Mucosa of rectum (tissue), 2 donors: ENCODE measurements at regions not wholly inside any gene's neighbourhood (a gene's known extent, or its start where the extent isn't known, plus 50 kb on each side); places are given as distances from the start of the nearest gene placed in this dataset.
"Not testable (repeated sequence)": the region's sequence is repeated elsewhere in the genome, so short reads cannot be mapped to it uniquely, and the experiment has no call there.

Experiments used
- H3K27ac ChIP-seq, 2 donors: one replicate each; pipeline ENCODE4 v1.7.0; 2013; ENCODE audit warnings: inconsistent platforms in 2 of 2, low read depth in 2 of 2, low read length in 2 of 2
- H3K27me3 ChIP-seq, 2 donors: one replicate each; pipeline ENCODE4 v1.7.0; 2013; ENCODE audit warnings: low read length in 2 of 2; ENCODE audit not compliant: control insufficient read depth in 2 of 2, insufficient read depth in 2 of 2
- H3K36me3 ChIP-seq, 2 donors: one replicate each; pipeline ENCODE4 v1.7.0; 2013; ENCODE audit warnings: low read length in 2 of 2; ENCODE audit not compliant: control insufficient read depth in 2 of 2, insufficient read depth in 2 of 2
- H3K4me1 ChIP-seq, 2 donors: one replicate each; pipeline ENCODE4 v1.7.0; 2013; ENCODE audit warnings: low read length in 2 of 2, mild to moderate bottlenecking in 1 of 2; ENCODE audit not compliant: control insufficient read depth in 2 of 2, insufficient read depth in 2 of 2
- H3K4me3 ChIP-seq, 2 donors: one replicate each; pipeline ENCODE4 v1.7.0; 2013; ENCODE audit warnings: low read length in 2 of 2
- H3K9ac ChIP-seq, 2 donors: one replicate each; pipeline ENCODE4 v1.7.0; 2013; ENCODE audit warnings: low read length in 2 of 2, low read depth in 1 of 2, mild to moderate bottlenecking in 1 of 2
- H3K9me3 ChIP-seq, 2 donors: one replicate each; pipeline ENCODE4 v1.7.0; 2013; ENCODE audit warnings: low read length in 2 of 2; ENCODE audit not compliant: control insufficient read depth in 2 of 2
- donor health status: healthy.
- donor health status: Normal muscosa, but diverticular disease.

DNA sequence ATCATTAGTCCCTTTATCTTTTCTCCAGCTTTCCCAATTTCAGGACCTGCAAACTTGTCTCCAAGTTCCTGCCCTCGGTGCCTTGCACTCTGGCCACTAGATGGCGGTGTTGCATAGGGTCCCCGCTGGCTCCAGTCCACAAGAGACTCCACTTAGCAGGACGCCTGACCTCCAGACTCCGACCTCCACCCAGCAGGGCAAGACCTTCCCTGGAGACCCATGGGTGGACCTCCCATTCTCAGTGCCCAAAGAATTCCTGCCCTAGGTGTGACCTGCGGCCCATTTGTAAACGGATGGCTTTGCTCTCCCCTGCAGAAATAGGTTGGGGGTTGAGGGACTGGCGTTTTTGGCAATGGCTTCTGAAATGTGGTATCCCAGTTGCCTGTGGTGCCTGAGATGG is 82.6 kb downstream of the LSM3 start:
- H3K9me3 ChIP-seq, result no peaks in the 10 kb centered on the region
- H3K27me3 ChIP-seq, result peaks cover 5 to 8% of the 10 kb centered on the region in 2 donors
- no peak overlapping the region for H3K27ac ChIP-seq
- no peak overlapping the region for H3K4me3 ChIP-seq
- H3K4me1 ChIP-seq, result peaks cover 0 to 7% of the 10 kb centered on the region in 2 donors
- H3K9ac ChIP-seq, result no peak overlapping the region
- no peaks in the 10 kb centered on the region for H3K36me3 ChIP-seq

DNA sequence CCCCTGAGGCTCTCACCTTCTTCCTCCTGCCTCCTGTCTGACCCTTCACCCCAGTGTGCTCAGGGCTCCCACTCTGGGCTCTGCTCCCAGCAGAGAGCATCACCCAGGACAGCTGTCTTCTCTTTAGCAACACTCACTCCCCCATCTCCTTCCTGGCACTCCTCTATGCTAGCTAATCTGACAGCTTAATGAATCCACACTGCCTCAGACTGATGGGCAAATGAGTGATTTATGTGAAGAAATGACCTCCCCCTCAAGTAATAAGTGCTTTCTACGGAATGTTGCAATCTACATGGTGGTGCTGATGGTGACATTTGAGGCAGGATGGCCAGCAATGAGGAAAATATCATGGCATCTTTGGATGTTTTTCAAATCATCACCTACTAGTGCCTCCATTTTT is 83.6 kb downstream of the LSM3 start:
- no peak overlapping the region for H3K9ac ChIP-seq
- no peak overlapping the region for H3K4me3 ChIP-seq
- H3K27ac ChIP-seq, result no peak overlapping the region
- H3K4me1 ChIP-seq, result peaks cover 0 to 7% of the 10 kb centered on the region in 2 donors
- H3K9me3 ChIP-seq, result no peaks in the 10 kb centered on the region
- H3K36me3 ChIP-seq, result no peaks in the 10 kb centered on the region
- H3K27me3 ChIP-seq, result peaks cover 8 to 10% of the 10 kb centered on the region in 2 donors

DNA sequence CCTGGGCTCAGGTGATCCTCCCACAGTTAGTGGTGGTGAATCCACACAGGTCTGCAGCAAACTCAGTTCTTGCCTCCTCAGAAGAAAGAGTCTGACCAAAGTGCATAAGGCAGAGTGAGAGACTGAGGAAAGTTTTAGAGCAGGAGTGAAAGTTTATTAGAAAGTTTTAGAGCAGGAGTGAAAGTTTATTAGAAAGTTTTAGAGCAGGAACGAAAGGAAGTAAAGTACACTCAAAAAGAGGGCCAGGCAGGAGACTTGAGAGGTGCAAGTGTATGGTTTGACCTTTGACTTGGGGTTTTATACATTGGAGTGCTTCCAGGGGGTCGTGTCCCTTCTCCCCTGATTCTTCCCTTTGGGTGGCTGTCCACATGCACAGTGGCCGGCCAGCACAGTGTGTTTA is 84.2 kb downstream of the LSM3 start:
- Histone ChIP-seq H3K9ac (no peak overlapping the region), H3K36me3 (no peaks in the 10 kb centered on the region), H3K4me3 (no peak overlapping the region), H3K27me3 (peaks cover 8 to 10% of the 10 kb centered on the region in 2 donors), H3K4me1 (peaks cover 0 to 7% of the 10 kb centered on the region in 2 donors), H3K9me3 (no peaks in the 10 kb centered on the region), H3K27ac (no peak overlapping the region)

DNA sequence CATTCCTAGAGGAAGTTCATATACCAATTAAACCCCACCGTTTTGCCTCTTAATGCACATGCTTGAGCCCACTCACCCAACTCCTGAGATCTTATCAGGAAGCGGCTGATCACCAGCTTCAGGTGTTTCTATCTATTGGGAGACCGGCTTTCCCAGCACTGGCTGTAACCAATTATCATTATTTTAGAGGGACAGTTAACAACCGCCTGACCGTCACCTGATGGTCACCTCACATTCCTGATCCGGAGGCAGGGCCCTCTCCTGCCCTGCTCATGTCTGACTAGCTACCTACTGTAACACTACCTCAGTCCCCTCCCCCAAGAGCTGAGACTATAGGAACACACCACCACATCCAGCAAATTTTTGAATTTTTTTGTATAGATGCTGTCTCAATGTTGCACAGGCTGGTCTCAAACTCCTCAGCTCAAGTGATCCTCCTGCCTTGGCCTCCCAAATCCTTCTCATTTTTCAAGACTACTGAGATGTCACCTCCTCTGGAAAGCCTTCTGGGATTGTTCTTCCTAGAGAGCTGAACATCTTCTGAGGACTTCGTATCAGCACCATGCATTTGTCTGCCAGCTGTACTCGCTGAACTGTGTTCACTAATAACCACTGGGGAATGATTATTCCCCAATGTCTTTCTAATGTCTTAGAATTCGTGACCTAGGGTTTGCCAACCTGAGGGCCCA is 84.8 kb downstream of the LSM3 start:
- peaks cover 8 to 10% of the 10 kb centered on the region in 2 donors for H3K27me3 ChIP-seq
- H3K4me3 ChIP-seq, result no peak overlapping the region
- H3K9ac ChIP-seq, result no peak overlapping the region
- H3K9me3 ChIP-seq, result no peaks in the 10 kb centered on the region
- H3K36me3 ChIP-seq, result no peaks in the 10 kb centered on the region
- H3K27ac ChIP-seq, result no peak overlapping the region
- H3K4me1 ChIP-seq, result peaks cover 0 to 7% of the 10 kb centered on the region in 2 donors

DNA sequence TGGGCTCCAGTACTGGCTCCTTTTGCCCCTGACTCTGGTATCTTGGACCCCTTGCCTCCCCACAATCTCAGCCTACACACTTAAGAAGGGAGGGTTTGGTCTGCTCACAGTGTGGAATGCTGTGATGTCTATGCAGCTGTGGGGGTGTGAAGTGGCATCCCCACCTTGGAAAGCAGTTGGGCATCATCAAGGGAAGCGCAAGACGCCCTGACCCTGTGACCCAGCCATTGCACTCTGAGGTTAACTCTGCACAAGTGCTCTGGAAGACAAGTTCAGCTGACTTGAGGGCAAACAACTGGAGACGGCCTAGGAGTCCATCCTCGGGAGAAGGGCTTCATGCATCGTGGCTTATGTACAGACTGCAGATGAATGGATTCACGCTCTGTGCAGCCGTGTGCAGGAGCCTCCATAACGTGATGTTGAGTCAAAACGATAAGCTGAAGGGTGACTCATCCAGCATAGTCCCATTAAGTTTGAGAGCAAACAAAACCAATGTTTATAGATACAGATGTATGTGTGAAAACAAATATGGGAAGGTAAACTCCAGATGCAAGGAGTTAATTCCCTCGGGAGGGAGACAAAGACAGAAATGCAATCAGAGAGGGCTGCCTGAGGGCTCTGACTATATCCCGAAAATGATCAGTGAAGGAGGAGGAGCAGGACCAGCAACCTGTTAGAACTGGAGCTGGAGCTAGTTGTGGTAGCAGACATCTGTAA is 86.8 kb downstream of the LSM3 start:
- no peaks in the 10 kb centered on the region for H3K36me3 ChIP-seq
- H3K9me3 ChIP-seq, result no peaks in the 10 kb centered on the region
- peaks cover 8 to 10% of the 10 kb centered on the region in 2 donors for H3K27me3 ChIP-seq
- no peak overlapping the region for H3K9ac ChIP-seq
- no peak overlapping the region for H3K4me3 ChIP-seq
- H3K27ac ChIP-seq, result no peak overlapping the region
- H3K4me1 ChIP-seq, result peaks cover 0 to 7% of the 10 kb centered on the region in 2 donors

DNA sequence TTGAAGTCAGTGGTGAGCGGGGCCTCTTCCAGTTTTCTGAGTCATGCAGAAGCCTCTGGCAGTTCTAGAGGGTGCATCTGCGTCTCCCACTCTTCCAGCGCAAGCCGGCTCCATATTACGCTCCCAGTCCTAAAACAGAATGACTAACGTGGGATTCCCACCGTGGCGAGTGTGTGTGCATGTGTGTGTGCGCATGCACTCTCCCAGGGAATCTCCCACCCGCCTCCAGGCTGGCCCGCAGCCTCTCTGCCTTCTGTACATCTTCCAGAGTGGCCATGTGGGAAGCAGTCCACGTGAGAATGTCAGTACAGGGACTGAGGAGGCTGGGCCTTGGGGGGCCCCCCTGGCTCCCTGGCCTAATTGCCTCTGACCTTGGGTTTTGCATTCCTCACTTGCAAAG is 87.7 kb downstream of the LSM3 start:
- H3K4me3 ChIP-seq, result no peak overlapping the region
- H3K36me3 ChIP-seq, result no peaks in the 10 kb centered on the region
- no peak overlapping the region for H3K9ac ChIP-seq
- H3K27ac ChIP-seq, result no peak overlapping the region
- peaks cover 8 to 10% of the 10 kb centered on the region in 2 donors for H3K27me3 ChIP-seq
- H3K9me3 ChIP-seq, result no peaks in the 10 kb centered on the region
- peaks cover 0 to 7% of the 10 kb centered on the region in 2 donors for H3K4me1 ChIP-seq

DNA sequence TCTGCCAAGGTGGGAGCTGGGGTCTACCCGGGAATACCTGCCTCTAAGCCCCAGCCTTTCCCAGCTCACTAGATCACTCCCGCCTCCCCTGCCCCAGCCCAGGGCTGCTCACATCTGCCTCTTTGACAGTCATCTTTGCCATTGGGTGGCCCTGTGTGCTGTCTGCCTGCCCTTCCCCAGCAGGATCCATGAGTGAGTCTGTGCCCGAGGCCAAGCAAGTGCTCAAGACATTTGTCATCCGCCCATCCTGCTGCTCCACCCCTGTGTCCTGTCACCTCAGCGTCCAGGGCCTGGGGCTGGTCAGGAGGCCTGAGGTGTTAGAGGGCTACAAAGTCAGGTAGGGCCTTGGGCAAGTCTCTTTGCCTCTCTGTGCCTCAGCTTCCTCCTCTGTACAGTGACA is 89.4 kb downstream of the LSM3 start:
- peaks cover 4 to 6% of the 10 kb centered on the region in 2 donors for H3K27me3 ChIP-seq
- H3K4me1 ChIP-seq, result peaks cover 0 to 7% of the 10 kb centered on the region in 2 donors

DNA sequence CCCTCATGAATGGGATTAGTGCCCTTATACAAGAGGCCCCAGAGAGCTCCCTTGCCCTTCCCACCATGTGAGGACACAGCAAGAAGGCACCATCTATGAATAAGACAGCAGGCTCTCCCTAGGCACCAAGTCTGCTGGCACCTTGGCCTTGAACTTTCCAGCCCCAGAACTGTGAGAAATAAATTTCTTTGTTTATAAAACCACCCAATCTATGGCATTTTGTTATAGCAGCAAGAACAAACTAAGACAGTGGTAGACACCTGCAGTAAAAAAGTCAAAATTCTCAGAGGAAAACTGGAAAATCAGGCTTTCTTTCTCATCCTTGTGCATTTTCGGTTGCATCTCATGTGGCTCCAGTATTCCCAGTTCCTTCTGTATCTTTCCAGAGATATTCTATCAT is 90.3 kb downstream of the LSM3 start:
- H3K9me3 ChIP-seq, result no peaks in the 10 kb centered on the region
- H3K4me3 ChIP-seq, result no peak overlapping the region
- no peak overlapping the region for H3K27ac ChIP-seq
- H3K27me3 ChIP-seq, result peaks cover 4 to 6% of the 10 kb centered on the region in 2 donors
- H3K9ac ChIP-seq, result no peak overlapping the region
- H3K36me3 ChIP-seq, result no peaks in the 10 kb centered on the region
- H3K4me1 ChIP-seq, result peaks cover 0 to 7% of the 10 kb centered on the region in 2 donors

More for the DNA sequence above, 89.4 kb downstream of the LSM3 start:
- no peaks in the 10 kb centered on the region for H3K36me3 ChIP-seq
- H3K9ac ChIP-seq, result no peak overlapping the region
- no peak overlapping the region for H3K4me3 ChIP-seq
- H3K27ac ChIP-seq, result no peak overlapping the region
- H3K9me3 ChIP-seq, result no peaks in the 10 kb centered on the region

DNA sequence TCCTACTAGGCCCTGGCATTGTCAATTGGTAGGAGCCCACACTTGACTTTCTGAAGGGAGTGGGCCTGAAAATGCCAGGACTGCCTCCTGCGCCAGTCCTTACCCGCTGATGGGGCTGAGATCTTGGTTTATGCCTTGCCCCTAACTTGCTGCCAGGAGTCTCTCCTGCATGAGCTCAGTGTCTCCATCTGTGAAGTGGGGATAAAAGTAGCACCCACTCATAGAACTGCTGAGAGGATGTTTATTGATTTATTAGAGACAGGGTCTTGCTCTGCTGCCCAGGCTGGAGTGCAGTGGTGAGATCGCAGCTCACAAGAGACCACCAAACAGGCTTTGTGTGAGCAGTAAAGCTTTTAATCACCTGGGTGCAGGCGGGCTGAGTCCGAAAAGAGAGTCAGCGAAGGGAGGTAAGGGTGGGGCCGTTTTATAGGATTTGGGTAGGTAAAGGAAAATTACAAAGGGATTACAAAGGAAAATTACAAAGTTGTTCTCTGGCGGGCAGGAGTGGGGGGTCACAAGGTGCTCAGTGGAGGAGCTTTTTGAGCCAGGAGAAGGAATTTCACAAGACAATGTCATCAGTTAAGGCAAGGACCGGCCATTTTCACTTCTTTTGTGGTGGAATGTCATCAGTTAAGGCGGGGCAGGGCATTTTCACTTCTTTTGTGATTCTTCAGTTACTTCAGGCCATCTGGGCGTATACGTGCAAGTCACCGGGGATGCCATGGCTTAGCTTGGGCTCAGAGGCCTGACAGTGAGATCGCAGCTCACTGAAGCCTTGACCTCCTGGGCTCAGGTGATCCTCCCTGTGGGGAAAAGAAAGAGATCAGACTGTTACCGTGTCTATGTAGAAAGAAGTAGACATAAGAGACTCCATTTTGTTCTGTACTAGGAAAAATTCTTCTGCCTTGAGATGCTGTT is 93.7 kb downstream of the LSM3 start:
- H3K36me3 ChIP-seq, H3K9me3 ChIP-seq, H3K27me3 ChIP-seq, H3K4me1 ChIP-seq, H3K4me3 ChIP-seq, H3K27ac ChIP-seq, H3K9ac ChIP-seq: not testable (repeated sequence)
